Epidermal melanocyte (primary cell): ENCODE measurements at regions not wholly inside any gene's neighbourhood (a gene's known extent, or its start where the extent isn't known, plus 50 kb on each side); places are given as distances from the start of the nearest gene placed in this dataset.
"Not testable (repeated sequence)": the region's sequence is repeated elsewhere in the genome, so short reads cannot be mapped to it uniquely, and the experiment has no call there.

Experiments
- DNase-seq: peaks from one replicate; pipeline ENCODE4 v3.0.0; 2011; ENCODE audit warnings: low spot score; ENCODE audit not compliant: insufficient read length

- not testable (repeated sequence) for DNase-seq
Measured at GRCh38 chrX:131885042-131885441, 138.1 kb upstream of the STK26 start.

DNA sequence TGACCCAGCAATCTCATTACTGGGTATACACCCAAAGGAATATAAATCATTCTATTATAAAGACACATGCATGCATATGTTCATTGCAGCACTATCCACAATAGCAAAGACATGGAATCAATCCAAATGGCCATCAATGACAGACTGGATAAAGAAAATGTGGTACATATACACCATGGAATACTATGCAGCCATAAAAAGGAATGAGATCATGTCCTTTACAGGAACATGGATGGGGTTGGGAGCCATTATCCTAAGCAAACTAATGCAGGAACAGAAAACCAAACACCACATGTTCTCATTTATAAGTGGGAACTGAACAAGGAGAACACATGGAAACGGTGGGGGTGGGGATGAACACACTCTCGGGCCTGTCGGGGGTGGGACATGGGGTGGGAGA, 129.2 kb upstream of the STK26 start:
- not testable (repeated sequence) for DNase-seq

- no peak for DNase-seq
Measured at GRCh38 chrX:131894995-131895394, 128.1 kb upstream of the STK26 start.

DNA sequence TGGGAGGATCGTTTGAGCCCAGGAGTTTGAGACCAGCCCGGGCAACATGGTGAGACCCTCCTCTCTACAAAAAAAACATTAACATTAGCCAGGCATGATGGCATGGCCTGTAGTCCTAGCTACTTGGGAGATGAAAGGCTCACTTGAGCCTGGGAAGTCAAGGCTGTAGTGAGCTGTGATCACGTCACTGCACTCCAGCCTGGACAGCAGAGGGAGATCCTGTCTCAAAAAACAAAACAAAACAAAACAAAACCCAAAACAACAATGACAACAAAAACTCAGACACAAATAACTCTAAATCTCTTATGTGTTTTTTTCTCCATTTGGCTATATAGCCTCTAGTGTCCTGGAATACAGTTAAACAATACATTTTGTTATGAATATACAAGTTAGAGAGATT, 127.3 kb upstream of the STK26 start:
- DNase-seq: no peak

- no peak for DNase-seq
Measured at GRCh38 chrX:131901546-131901945, 121.6 kb upstream of the STK26 start.

GRCh38 chrX:131907488-131908314, 115.4 kb upstream of the STK26 start:
- DNase-seq: no peak

DNA sequence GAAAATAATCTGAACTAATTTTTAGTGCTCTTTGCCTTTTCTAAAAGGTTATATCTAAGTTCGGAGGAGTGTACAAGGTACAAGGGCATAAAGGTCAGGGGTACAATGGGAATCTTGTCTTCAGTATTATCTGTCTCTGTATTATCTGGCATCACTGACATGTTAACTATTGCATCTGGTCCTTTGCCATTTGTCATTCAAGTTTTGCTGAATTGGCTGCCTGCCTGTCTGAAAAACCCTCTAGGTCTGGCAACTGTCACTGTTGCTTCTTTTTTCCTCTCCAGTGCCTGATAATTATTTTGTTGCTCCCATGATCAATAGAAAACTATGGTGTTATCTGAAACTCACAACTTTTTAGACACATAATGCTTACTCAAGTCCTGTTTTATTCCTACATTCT, 112.5 kb upstream of the STK26 start:
- no peak for DNase-seq

DNA sequence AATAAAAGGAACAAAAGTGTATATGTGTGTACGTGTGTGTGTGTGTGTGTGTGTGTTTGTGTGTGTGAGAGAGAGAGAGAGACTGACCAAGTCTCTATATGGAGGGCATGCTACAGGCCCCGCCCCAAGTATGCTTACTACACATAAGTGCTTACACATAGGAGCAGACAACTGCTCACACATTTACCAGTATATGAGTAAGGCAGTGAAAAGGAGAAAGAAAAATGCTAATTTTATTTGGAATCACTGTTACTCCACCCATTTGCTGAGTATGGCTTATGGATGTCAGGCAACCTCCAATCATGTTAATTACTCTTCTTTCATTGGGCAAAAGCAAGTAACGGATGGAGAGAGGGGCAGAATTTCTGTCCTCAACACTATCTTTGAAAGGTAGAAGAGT, 107.6 kb upstream of the STK26 start:
- DNase-seq: no peak

DNA sequence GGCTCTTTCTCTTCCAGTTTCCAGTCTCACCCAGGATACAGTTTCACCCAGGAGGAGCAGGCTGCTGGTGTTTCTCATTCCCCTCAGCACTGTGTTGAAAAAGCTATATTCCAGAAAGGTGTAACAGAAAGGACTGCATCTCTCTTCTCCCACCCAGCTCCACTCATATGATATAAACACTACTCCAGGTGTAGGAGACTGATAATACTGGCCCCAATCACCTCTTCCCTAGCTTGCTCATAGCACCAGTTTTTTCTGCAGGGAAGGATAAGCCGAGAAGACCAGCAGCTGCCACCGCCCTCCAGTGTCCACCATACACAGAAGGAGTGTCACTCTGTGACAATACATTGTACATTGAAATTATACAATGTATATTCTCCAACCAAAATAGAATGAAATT, 105.5 kb upstream of the STK26 start:
- DNase-seq: no peak

GRCh38 chrX:131918839-131919238, 104.3 kb upstream of the STK26 start:
- no peak for DNase-seq

- no peak for DNase-seq
Measured at GRCh38 chrX:131923614-131924250, 99.4 kb upstream of the STK26 start.

GRCh38 chrX:131938749-131939148, 84.4 kb upstream of the STK26 start:
- no peak for DNase-seq

GRCh38 chrX:131942034-131942433, 81.1 kb upstream of the STK26 start:
- DNase-seq: no peak

- no peak for DNase-seq
Measured at GRCh38 chrX:131944936-131945902, 77.9 kb upstream of the STK26 start.

DNA sequence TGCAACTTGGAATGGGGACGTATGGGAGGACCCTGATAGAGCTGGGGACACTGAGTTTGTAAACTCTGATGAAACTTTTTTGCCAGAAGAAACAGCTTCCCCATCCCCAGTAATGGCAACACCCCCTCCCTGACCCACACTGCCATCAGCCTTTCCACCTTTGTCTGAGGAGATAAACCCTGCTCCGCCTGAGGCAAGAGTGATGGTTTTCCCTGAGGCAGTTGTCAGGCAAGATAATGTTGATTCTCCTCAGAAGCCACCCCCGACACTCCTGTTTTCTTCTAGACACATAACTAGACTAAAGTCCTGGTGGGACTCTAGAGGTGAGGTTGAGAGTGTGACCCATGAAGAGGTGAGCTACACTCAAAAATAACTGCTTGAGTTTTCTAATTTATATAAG, 71.9 kb upstream of the STK26 start:
- DNase-seq: no peak

DNA sequence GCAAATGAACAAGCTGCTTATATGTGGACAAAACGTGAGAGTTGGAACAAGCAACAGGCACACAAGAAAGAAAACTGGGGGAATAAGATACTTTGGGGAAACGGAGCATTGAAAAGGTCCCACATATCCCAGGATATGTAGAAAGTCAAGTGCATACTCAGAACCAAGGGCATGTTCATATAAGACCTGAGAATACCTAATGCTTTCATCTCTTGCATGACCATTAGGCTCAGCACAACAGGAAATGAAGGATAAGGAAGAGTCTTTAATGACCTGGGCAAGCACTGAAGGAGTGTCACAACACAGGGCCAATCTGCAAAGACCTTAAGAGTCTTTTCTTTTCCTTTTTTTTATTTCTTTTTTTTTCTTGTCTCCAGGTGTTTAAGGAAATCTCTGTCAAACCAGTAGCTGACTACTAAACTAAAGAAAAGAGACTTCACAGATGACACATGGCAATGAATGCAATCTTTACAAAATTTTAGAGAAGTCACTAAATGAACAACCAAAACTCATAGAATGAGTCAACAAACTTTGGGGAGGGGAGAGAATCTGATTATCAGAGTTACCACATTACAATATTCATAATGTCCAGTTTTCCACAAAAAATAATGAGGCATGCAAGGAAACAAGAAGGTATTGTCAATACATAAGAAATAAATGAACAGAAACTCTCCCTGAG, 67.9 kb upstream of the STK26 start:
- DNase-seq: no peak

DNA sequence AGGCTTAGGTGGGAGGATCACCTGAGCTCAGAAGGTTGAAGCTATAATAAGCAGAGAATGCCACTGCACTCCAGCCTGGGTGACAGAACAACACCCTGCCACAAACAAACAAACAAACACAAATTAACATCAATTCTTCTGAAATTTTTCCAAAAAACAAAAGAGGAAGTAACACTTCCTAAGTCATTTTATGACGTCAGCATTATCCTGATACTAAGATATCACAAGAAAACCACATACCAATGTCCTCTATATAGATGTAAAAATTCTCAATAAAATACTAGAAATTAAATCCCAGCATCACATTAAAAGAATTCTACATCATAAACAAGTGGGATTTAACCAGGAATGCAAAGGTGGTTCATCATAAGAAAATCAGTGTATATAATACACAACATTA, 64.4 kb upstream of the STK26 start:
- DNase-seq: no peak

DNA sequence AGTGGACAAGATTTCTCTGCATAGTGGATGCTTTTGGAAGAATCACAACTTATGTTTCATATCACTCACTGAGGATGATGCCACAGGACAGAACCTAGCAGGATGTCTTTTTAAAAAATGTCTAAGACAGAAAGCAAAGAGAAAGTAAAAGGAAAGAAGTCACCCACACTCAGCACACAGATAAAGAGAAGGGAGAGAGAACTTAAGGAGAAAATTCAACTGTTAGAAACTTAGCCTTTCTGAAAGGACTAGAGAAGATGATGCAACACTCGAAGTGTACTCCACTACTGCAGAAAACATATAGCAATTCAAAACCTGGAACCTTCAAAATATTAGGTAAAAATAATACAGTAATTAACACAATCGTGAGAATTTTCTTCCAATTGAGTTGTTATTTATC, 52.8 kb upstream of the STK26 start:
- DNase-seq: no peak
